NT2/D1 (cell line): ENCODE measurements at regions not wholly inside any gene's neighbourhood (a gene's known extent, or its start where the extent isn't known, plus 50 kb on each side); places are given as distances from the start of the nearest gene placed in this dataset.

Experiments
- SUZ12 ChIP-seq: IDR thresholded peaks from 2 replicates; pipeline ENCODE4 v1.6.1; 2011; ENCODE audit not compliant: insufficient read length, insufficient read depth; ENCODE audit errors: extremely low read depth
- ZNF274 ChIP-seq: IDR thresholded peaks from 2 replicates; pipeline ENCODE4 v1.6.1; 2011; ENCODE audit warnings: mild to moderate bottlenecking, low read depth, low read length

DNA sequence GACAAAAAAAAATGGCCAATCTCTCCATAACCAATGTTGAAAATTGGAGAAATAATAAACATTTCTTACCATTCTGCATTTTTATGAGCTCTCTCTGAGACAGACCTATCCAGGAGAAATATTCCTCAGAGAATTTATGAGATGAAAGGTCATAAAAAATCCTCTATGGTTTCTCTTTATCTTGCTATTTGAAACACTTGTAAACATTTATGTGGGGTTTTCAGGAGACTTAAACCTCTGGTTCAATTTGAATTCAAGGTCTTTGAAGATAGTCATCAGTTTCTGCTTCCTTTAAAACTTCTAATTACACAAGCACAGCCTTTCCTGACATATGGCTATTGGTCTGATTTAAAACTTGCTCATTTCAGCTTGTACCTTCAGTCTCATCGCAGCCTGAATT lies 78.5 kb upstream of the APBB1IP start:
- no peak for TF ChIP-seq SUZ12
- TF ChIP-seq ZNF274: no peak
